ENCODE measurements at regions not wholly inside any gene's neighbourhood (a gene's known extent, or its start where the extent isn't known, plus 50 kb on each side); places are given as distances from the start of the nearest gene placed in this dataset.

DNA sequence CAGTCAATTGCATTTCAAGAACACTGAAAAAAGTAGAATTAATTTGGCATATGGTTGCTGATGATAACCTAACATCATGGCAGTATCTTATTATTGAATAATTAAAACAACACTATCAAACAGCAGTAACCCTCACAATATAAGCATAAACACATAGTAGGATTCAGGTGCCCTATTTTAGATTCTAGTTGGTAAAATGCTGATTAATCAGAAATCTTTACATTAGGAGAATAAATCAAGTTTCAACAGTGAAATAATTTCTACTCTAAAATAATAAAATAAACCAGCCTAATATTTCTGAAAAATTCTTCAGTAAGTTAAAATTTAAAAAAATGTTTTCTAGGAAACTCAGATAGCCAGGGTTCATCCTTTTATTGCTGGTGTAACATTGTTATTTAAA is 76.4 kb upstream of the NUDT12 start:
- no peak for DNase-seq (ENCODE audit: low read depth in 4 of 4, low spot score in 2 of 4)

DNA sequence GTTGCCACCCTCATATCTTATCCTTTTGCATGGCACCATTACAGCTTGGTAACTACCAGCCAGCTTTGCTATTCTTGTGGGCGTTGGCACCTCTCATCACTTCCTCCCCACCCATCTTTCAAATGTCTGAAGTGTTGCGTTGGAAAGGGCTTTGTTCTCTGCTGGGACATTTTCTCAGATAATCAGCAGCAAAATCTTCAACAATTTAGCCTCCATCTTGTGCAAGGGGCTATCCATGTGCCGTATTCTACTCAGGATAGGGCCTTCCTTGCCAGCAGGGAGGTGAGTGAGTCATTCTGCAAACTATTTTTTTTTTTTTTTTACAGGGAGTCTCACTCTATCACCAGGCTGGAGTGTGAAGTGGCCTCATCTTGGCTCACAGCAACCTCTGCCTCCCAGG is 62.1 kb upstream of the NUDT12 start:
- no peak for DNase-seq (ENCODE audit: low read depth in 4 of 4, low spot score in 2 of 4)

DNA sequence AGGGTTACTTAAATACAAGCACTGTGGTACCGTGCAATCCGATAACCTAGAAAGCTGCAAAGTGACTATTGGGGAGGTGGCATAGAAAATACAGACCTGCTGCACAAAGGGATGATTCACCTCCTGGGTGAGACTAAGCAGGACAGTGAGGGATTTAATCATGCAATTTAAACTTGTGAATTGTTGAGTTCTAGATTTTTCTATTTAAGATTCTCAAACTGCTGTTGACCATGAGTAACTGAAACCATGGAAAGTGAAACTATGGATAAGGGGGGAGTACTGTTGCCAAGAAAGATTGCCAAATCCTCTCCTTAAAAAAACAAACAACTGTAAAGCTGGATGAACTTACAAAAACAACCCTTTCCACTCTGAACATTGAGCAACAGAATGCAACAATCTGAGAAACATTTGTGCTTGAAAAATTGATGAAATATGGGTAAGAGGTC is 61.5 kb upstream of the NUDT12 start:
- no peak for DNase-seq (ENCODE audit: low read depth in 4 of 4, low spot score in 2 of 4)

DNA sequence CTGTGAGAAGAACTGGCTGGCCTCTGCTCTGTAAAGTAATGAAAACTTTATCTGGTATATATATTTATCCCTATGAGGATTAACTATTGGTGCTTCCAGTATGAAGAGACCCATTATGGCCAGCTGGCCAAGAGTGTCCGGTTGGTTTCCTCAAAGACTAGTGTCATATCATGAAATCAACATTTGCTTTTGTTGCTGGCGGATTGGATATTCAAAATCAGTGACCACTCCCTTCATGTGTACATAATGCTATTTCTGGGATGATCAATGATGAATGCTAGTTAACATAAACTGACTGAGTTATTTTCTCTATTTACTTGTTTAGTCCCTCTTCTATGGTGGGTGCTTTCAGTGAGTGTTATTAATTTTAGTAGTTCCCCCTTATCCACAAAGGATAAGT is 60.8 kb upstream of the NUDT12 start:
- no peak for DNase-seq (ENCODE audit: low read depth in 4 of 4, low spot score in 2 of 4)

DNA sequence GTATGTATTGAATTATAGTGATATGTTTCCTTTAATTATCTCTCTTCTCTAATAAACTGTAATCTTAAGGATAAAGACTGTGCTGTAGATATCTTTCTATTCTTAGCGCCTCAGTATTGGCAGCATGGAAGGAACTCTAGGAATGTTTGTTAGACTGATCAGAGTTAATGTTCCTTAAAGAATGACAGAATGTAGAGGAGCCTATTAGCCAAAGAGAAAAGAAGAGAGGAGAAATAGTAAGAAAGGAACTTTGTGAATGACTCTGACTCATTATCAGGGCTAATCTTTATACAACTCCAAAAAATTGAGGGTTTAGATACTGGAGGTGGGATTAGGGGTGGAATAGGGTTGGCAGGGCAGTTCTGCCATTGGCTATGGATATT is 59.0 kb upstream of the NUDT12 start:
- no peak for DNase-seq (ENCODE audit: low read depth in 4 of 4, low spot score in 2 of 4)

DNA sequence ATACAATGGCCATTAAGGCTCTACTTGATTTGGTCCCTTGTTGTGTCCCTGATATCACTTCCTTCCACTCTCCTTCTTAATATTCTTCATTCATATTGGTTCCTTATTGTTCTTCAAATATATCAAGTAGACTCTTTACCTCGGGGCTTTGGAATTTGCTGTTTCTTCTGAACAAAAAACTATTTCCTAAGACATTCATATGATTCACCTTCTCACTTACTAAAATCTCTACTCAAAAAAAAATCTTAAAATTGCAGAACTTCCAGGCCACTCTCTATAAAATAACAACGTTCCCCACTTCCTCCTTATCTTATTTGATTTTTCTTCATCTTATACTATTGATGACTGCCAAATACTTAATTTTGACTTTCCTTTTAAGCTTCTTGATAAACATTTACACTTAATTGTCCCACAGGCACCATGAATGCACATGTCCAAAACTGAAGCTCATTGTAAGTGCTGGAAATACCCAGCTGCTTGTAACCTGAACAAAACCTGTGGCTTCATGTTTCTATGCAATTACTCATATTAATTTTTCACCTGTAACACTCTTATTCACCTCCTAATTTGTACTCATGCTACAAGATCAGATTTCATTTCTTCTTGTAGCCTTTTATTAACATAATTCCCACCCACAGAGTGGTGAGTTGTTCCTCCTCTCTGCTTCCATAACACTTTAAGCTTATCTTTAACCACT is 58.4 kb upstream of the NUDT12 start:
- DNase-seq (ENCODE audit: low read depth in 4 of 4, low spot score in 2 of 4), result no peak

DNA sequence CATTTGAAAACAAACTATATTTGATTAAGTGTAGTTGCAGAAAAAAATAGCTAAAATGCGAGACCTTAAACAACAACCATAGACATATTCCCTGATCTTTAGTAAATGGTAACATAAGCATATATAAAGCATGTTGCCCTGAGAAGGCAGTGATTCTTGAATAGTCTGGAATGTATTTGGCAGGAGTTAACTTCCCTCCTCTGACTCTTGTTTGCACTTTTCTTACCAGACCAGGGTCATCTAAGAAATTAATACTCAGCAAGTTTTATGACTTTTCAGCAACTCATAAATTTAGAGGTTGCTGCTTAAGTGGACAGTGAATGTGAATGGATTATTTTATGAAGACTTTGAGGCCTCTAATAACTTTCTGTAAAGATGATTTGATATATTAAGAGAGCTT is 55.3 kb upstream of the NUDT12 start:
- DNase-seq (ENCODE audit: low read depth in 4 of 4, low spot score in 2 of 4), result no peak

DNA sequence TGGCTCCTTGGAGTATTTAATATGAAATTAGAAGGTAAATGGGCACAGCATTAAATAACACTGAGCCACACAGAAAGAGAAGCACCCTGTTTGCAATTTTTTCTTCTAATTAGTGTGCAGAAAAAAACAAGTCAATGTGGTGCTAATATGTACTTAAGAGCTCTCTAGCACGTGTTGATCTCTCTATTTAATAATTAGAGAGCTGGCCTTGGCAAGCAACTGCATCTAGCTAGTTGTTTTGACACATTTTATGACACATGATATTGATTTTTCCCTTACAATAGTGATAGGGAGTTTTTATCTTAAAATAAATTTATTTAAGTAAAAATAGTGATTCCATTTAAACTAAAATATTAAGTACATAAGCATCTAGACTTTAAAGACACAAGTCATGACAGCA is 54.5 kb upstream of the NUDT12 start:
- no peak for DNase-seq (ENCODE audit: low read depth in 4 of 4, low spot score in 2 of 4)

DNA sequence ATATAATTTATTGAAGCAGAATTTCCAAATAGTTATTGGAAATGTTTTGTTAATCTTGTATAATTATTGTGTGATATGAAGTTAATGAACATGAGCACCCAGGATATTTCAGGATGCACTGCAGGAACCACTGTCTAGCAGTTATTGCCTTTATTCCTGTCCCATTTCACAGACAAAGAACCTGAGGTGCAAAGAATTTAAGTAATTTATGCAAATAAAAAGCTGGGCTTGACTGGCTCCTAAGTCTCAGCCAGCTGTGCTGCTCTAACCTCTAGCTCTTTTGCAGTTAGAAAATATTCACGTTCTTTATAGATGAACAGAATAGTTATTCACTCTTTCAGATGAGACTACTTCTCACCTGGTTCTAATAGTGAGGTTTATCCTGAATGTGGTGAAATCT is 50.0 kb upstream of the NUDT12 start:
- DNase-seq (ENCODE audit: low read depth in 4 of 4, low spot score in 2 of 4), result no peak

Measured in left renal cortex interstitium (tissue), 4 donors.